Keratinocyte (primary cell): ENCODE measurements at regions not wholly inside any gene's neighbourhood (a gene's known extent, or its start where the extent isn't known, plus 50 kb on each side); places are given as distances from the start of the nearest gene placed in this dataset.

Source experiments
- DNase-seq: peaks from one replicate; pipeline ENCODE4 v3.0.0-alpha.2; 2011; ENCODE audit warnings: low read depth, missing footprints, low spot score
- FAIRE-seq: peaks from 2 replicates; lab custom pipeline; 2011; peaks lifted over from hg19 to GRCh38; lab: Jason Lieb, UNC
- H2AFZ ChIP-seq: 2 replicates; pipeline ENCODE4 v1.6.0; 2012; ENCODE audit warnings: low read length, control low read depth, inconsistent platforms; ENCODE audit not compliant: control insufficient read depth
- H3K27ac ChIP-seq: 2 replicates; pipeline ENCODE4 v1.5.1; 2011; ENCODE audit warnings: low read length; ENCODE audit not compliant: control insufficient read depth, insufficient read depth
- H3K27me3 ChIP-seq: 3 replicates; pipeline ENCODE4 v1.6.0; 2011; ENCODE audit warnings: low read length; ENCODE audit not compliant: control insufficient read depth, insufficient read depth; ENCODE audit errors: extremely low read depth
- H3K36me3 ChIP-seq, 2 experiments: 2 replicates in 1 of 2; 3 replicates in 1 of 2; pipeline ENCODE4 v1.5.1; 2011; ENCODE audit warnings: low read length in 2 of 2, mild to moderate bottlenecking in 1 of 2; ENCODE audit not compliant: control insufficient read depth in 2 of 2, insufficient read depth in 2 of 2; ENCODE audit errors: extremely low read depth in 1 of 2
- H3K4me1 ChIP-seq: 3 replicates; pipeline ENCODE4 v1.5.1; 2011; ENCODE audit warnings: low read length; ENCODE audit not compliant: control insufficient read depth, insufficient read depth; ENCODE audit errors: extremely low read depth
- H3K4me2 ChIP-seq: 3 replicates; pipeline ENCODE4 v1.6.0; 2011; ENCODE audit warnings: low read depth, low read length; ENCODE audit not compliant: control insufficient read depth, insufficient read depth; ENCODE audit errors: extremely low read depth
- H3K4me3 ChIP-seq, 3 experiments: fragments of 200-600 bp in 1 of 3; sonication (generic) in 1 of 3; 2 replicates in 2 of 3; 3 replicates in 1 of 3; pipeline ENCODE4 v1.5.1; 2011 to 2016; ENCODE audit warnings: low read length in 3 of 3, mild to moderate bottlenecking in 3 of 3, control low read depth in 2 of 3, inconsistent platforms in 1 of 3, low read depth in 1 of 3, mixed read lengths in 1 of 3, mixed run types in 1 of 3, moderate library complexity in 1 of 3; ENCODE audit not compliant: control insufficient read depth in 2 of 3, insufficient read depth in 2 of 3; ENCODE audit errors: extremely low read depth in 1 of 3
- H3K79me2 ChIP-seq: 2 replicates; pipeline ENCODE4 v1.6.0; 2012; ENCODE audit warnings: low read length; ENCODE audit not compliant: control insufficient read depth, insufficient read depth
- H3K9ac ChIP-seq: 3 replicates; pipeline ENCODE4 v1.6.0; 2011; ENCODE audit warnings: low read length; ENCODE audit not compliant: control insufficient read depth, insufficient read depth; ENCODE audit errors: extremely low read depth
- H3K9me1 ChIP-seq: 3 replicates; pipeline ENCODE4 v1.6.0; 2011; ENCODE audit warnings: low read length; ENCODE audit not compliant: control insufficient read depth, insufficient read depth; ENCODE audit errors: extremely low read depth
- H3K9me3 ChIP-seq: 2 replicates; pipeline ENCODE4 v1.5.1; 2012; ENCODE audit warnings: low read depth, low read length; ENCODE audit not compliant: control insufficient read depth
- H4K20me1 ChIP-seq: 3 replicates; pipeline ENCODE4 v1.6.0; 2011; ENCODE audit warnings: low read length; ENCODE audit not compliant: control insufficient read depth, insufficient read depth; ENCODE audit errors: extremely low read depth
- CTCF ChIP-seq, 3 experiments: IDR thresholded peaks in 1 of 3; conservative IDR thresholded peaks in 1 of 3; optimal IDR thresholded peaks in 1 of 3; 2 replicates in 2 of 3; 3 replicates in 1 of 3; pipeline versions ENCODE3 to v1.5.1; 2011; ENCODE audit warnings: low read length in 3 of 3, mild to moderate bottlenecking in 3 of 3, moderate library complexity in 2 of 3, control low read depth in 1 of 3, inconsistent platforms in 1 of 3; ENCODE audit not compliant: insufficient read depth in 2 of 3; ENCODE audit errors: extremely low read depth in 1 of 3
- EZH2 ChIP-seq: IDR thresholded peaks from one replicate; pipeline ENCODE4 v1.6.1; 2012; ENCODE audit warnings: inconsistent platforms, mild to moderate bottlenecking, low read length, moderate library complexity
- dilution Hi-C: fragments of 300-500 bp; cut with MboI; formaldehyde crosslinking; loops from one replicate; pipeline ENCODE4 v1.7.0; 2020; ENCODE audit warnings: low sequenced_read_pairs; ENCODE audit not compliant: extremely low pct_ligation_motif_present

GRCh38 chrX:51047950-51048349 lies 137.4 kb downstream of the BMP15 start:
- no peak for FAIRE-seq
- Histone ChIP-seq H3K9me1 (no peaks in the 10 kb centered on the region), H3K4me1 (no peaks in the 10 kb centered on the region), H3K79me2 (no peaks in the 10 kb centered on the region), H3K9me3 (no peaks in the 10 kb centered on the region), H3K27me3 (no peaks in the 10 kb centered on the region), H2AFZ (no peak overlapping the region), H4K20me1 (no peaks in the 10 kb centered on the region), H3K9ac (no peak overlapping the region), H3K4me2 (no peak overlapping the region), H3K36me3 (no peaks in the 10 kb centered on the region), H3K4me3 (no peak overlapping the region), H3K27ac (no peak overlapping the region)
- no peak for DNase-seq
- dilution Hi-C loops: no loop called here
- TF ChIP-seq EZH2 (no peak), CTCF (optimal IDR thresholded peaks at IDR 0.05 in 1 of 3, IDR thresholded peaks at IDR 0.05 in 1 of 3, conservative IDR thresholded peaks at IDR 0.05 in 1 of 3; ENCODE audit: extremely low read depth in 1 of 3, insufficient read depth in 2 of 3, low read length in 3 of 3) (peak in 2 of 3 experiments; percentile 20)

GRCh38 chrX:51053741-51054140 lies 143.2 kb downstream of the BMP15 start:
- Histone ChIP-seq H3K79me2 (no peaks in the 10 kb centered on the region), H3K36me3 (no peaks in the 10 kb centered on the region), H3K9me3 (no peaks in the 10 kb centered on the region), H3K4me1 (no peaks in the 10 kb centered on the region), H3K27ac (no peak overlapping the region), H2AFZ (no peak overlapping the region), H3K27me3 (no peaks in the 10 kb centered on the region), H3K9ac (no peak overlapping the region), H4K20me1 (no peaks in the 10 kb centered on the region), H3K4me2 (no peak overlapping the region), H3K4me3 (no peak overlapping the region), H3K9me1 (no peaks in the 10 kb centered on the region)
- DNase-seq (no peak), FAIRE-seq (no peak)
- dilution Hi-C loops: no loop called here
- TF ChIP-seq CTCF (optimal IDR thresholded peaks at IDR 0.05 in 1 of 3, IDR thresholded peaks at IDR 0.05 in 1 of 3, conservative IDR thresholded peaks at IDR 0.05 in 1 of 3; ENCODE audit: extremely low read depth in 1 of 3, insufficient read depth in 2 of 3, low read length in 3 of 3) (no peak), EZH2 (no peak)
